ENCODE measurements at regions not wholly inside any gene's neighbourhood (a gene's known extent, or its start where the extent isn't known, plus 50 kb on each side); places are given as distances from the start of the nearest gene placed in this dataset.

GRCh38 chr17:57186226-57187019 is 69.9 kb upstream of the MSI2 start:
- no peak for TF ChIP-seq SUZ12 (IDR thresholded peaks at IDR 0.05)
- no peak for TF ChIP-seq FOXK2 (IDR thresholded peaks at IDR 0.05)
- no peak for TF ChIP-seq CTBP1 (IDR thresholded peaks at IDR 0.05; ENCODE audit: borderline replicate concordance)
- no peak for TF ChIP-seq SP1 (IDR thresholded peaks at IDR 0.05)
- no peak for TF ChIP-seq PKNOX1 (IDR thresholded peaks at IDR 0.05)
- no peak for TF ChIP-seq FOXM1 (IDR thresholded peaks at IDR 0.05; ENCODE audit: borderline replicate concordance)
- no peak for TF ChIP-seq LEF1 (IDR thresholded peaks at IDR 0.05; ENCODE audit: borderline replicate concordance)
- no peak for TF ChIP-seq BHLHE40 (IDR thresholded peaks at IDR 0.05; ENCODE audit: borderline replicate concordance)
- no peak for TF ChIP-seq NFRKB (IDR thresholded peaks at IDR 0.05)
- no peak for TF ChIP-seq TARDBP (IDR thresholded peaks at IDR 0.05)
- no peak for TF ChIP-seq ARNT (IDR thresholded peaks at IDR 0.05)
- TF ChIP-seq ZNF384 (IDR thresholded peaks at IDR 0.05) = no peak
- no peak for TF ChIP-seq ELF4 (IDR thresholded peaks at IDR 0.05)
- TF ChIP-seq FOXA1 (IDR thresholded peaks at IDR 0.05) = no peak

All from HEK293T (cell line).